Epithelial cell of proximal tubule (primary cell): ENCODE measurements at regions not wholly inside any gene's neighbourhood (a gene's known extent, or its start where the extent isn't known, plus 50 kb on each side); places are given as distances from the start of the nearest gene placed in this dataset.

Experiments
- DNase-seq: peaks from one replicate; pipeline ENCODE4 v3.0.0-alpha.2; 2011; ENCODE audit warnings: low read depth
- H3K4me3 ChIP-seq: 2 replicates; pipeline ENCODE4 v1.5.1; 2011; ENCODE audit warnings: low read depth, mild to moderate bottlenecking, low read length
- CTCF ChIP-seq: conservative IDR thresholded peaks from 2 replicates; pipeline ENCODE4 v1.5.1; 2012; ENCODE audit warnings: low read depth, mild to moderate bottlenecking, low read length

- TF ChIP-seq CTCF, result no peak
- DNase-seq, result no peak
Measured at GRCh38 chr22:48960576-48960975, 867.1 kb downstream of the BRD1 start.

GRCh38 chr22:48959496-48959895 is 868.2 kb downstream of the BRD1 start:
- H3K4me3 ChIP-seq, result no peak overlapping the region
- TF ChIP-seq CTCF, result no peak
- DNase-seq, result no peak

More at GRCh38 chr22:48960576-48960975, 867.1 kb downstream of the BRD1 start:
- H3K4me3 ChIP-seq, result no peak overlapping the region

GRCh38 chr22:48957987-48958321 is 869.7 kb downstream of the BRD1 start:
- DNase-seq, result no peak
- H3K4me3 ChIP-seq, result no peak overlapping the region
- TF ChIP-seq CTCF, result no peak

GRCh38 chr22:48957311-48957986 is 870.2 kb downstream of the BRD1 start:
- no peak overlapping the region for H3K4me3 ChIP-seq
- DNase-seq, result no peak
- no peak for TF ChIP-seq CTCF

GRCh38 chr22:48955351-48956311 is 872.0 kb downstream of the BRD1 start:
- H3K4me3 ChIP-seq, result no peak overlapping the region
- TF ChIP-seq CTCF, result no peak
- no peak for DNase-seq

- DNase-seq, result no peak
- TF ChIP-seq CTCF, result no peak
- no peak overlapping the region for H3K4me3 ChIP-seq
Measured at GRCh38 chr22:48954781-48955311, 872.8 kb downstream of the BRD1 start.
